GM23338 (cell line): ENCODE measurements at regions not wholly inside any gene's neighbourhood (a gene's known extent, or its start where the extent isn't known, plus 50 kb on each side); places are given as distances from the start of the nearest gene placed in this dataset.

Source experiments
- ATAC-seq: fragments of 200-7000 bp; cut with Tn5 transposase; 3 replicates; pipeline ENCODE4 v1.9.1; 2020
- DNase-seq: peaks from one replicate; pipeline ENCODE4 v3.0.0-alpha.2; 2015; ENCODE audit warnings: low spot score
- H2AFZ ChIP-seq: fragments of 200-600 bp; sonication (generic); 2 replicates; pipeline ENCODE4 v1.8.0; 2016; ENCODE audit warnings: antibody characterized with exemption, mild to moderate bottlenecking, moderate library complexity
- H3F3A ChIP-seq: fragments of 200-600 bp; sonication (generic); replicated peaks from 2 replicates; pipeline ENCODE4 v1.8.0; 2017; ENCODE audit warnings: antibody characterized with exemption, mixed run types, low read depth
- H3K27ac ChIP-seq: fragments of 200-600 bp; sonication (generic); 2 replicates; pipeline ENCODE4 v1.6.1; 2016; ENCODE audit warnings: low read depth
- H3K27me3 ChIP-seq: fragments of 200-600 bp; sonication (generic); 2 replicates; pipeline ENCODE4 v1.8.0; 2016; ENCODE audit warnings: mild to moderate bottlenecking, mixed run types, moderate library complexity; ENCODE audit not compliant: insufficient read depth
- H3K36me3 ChIP-seq: fragments of 200-600 bp; sonication (generic); 2 replicates; pipeline ENCODE4 v1.8.0; 2016; ENCODE audit warnings: mild to moderate bottlenecking; ENCODE audit not compliant: insufficient read depth
- H3K4me1 ChIP-seq: fragments of 200-600 bp; sonication (generic); 2 replicates; pipeline ENCODE4 v1.8.0; 2016; ENCODE audit warnings: mild to moderate bottlenecking, moderate library complexity; ENCODE audit not compliant: insufficient read depth
- H3K4me2 ChIP-seq: fragments of 200-600 bp; sonication (generic); 2 replicates; pipeline ENCODE4 v1.7.1; 2017; ENCODE audit warnings: mixed run types
- H3K4me3 ChIP-seq: fragments of 200-600 bp; sonication (generic); 2 replicates; pipeline ENCODE4 v1.6.1; 2016; ENCODE audit warnings: mixed run types
- H3K79me2 ChIP-seq: fragments of 200-600 bp; sonication (generic); replicated peaks from 2 replicates; pipeline ENCODE4 v1.8.0; 2017; ENCODE audit warnings: mild to moderate bottlenecking; ENCODE audit not compliant: insufficient read depth
- H3K9me2 ChIP-seq: fragments of 200-600 bp; sonication (generic); 2 replicates; pipeline ENCODE4 v1.8.0; 2017; ENCODE audit not compliant: insufficient read depth
- H4K20me1 ChIP-seq: fragments of 200-600 bp; sonication (generic); replicated peaks from 2 replicates; pipeline ENCODE4 v1.8.0; 2017; ENCODE audit warnings: mild to moderate bottlenecking; ENCODE audit not compliant: insufficient read depth
- H3K27ac Mint-ChIP-seq: 2 replicates; pipeline ENCODE4 v1.8.0; 2020; ENCODE audit warnings: inconsistent platforms, mild to moderate bottlenecking, moderate library complexity, mixed read lengths
- H3K27me3 Mint-ChIP-seq: 3 replicates; pipeline ENCODE4 v1.8.0; 2022; ENCODE audit warnings: low read depth, mild to moderate bottlenecking, moderate library complexity, mixed read lengths, inconsistent platforms; ENCODE audit not compliant: insufficient read depth, poor library complexity
- H3K36me3 Mint-ChIP-seq: 3 replicates; pipeline ENCODE4 v1.8.0; 2021; ENCODE audit warnings: low read depth, mild to moderate bottlenecking, inconsistent platforms, moderate library complexity, mixed read lengths
- H3K4me1 Mint-ChIP-seq: 3 replicates; pipeline ENCODE4 v1.8.0; 2020; ENCODE audit warnings: mild to moderate bottlenecking, inconsistent platforms, mixed read lengths
- H3K4me3 Mint-ChIP-seq: 3 replicates; pipeline ENCODE4 v1.8.0; 2021; ENCODE audit warnings: moderate library complexity, mild to moderate bottlenecking, inconsistent platforms, mixed read lengths
- H3K9me3 Mint-ChIP-seq: 3 replicates; pipeline ENCODE4 v1.8.0; 2020; ENCODE audit warnings: moderate library complexity, mild to moderate bottlenecking, inconsistent platforms, mixed read lengths
- CREB1 ChIP-seq: fragments of 250-450 bp; sonication (Bioruptor Pico); IDR thresholded peaks from 2 replicates; pipeline ENCODE4 v1.5.0; 2020; ENCODE audit warnings: low read depth, mild to moderate bottlenecking, moderate library complexity
- ETS1 ChIP-seq: IDR thresholded peaks from 2 replicates; pipeline ENCODE4 v1.6.1; 2016; ENCODE audit warnings: antibody characterized with exemption
- EZH2 ChIP-seq: fragments of 200-600 bp; sonication (generic); IDR thresholded peaks from one replicate; pipeline ENCODE4 v1.8.0; 2017; ENCODE audit warnings: antibody characterized with exemption, mild to moderate bottlenecking, low read depth; ENCODE audit not compliant: unreplicated experiment
- POLR2AphosphoS5 ChIP-seq: IDR thresholded peaks from 2 replicates; pipeline ENCODE4 v1.6.1; 2016; ENCODE audit warnings: antibody characterized with exemption, low read depth
- STAT1 ChIP-seq: IDR thresholded peaks from one replicate; pipeline ENCODE4 v1.6.1; 2016; ENCODE audit warnings: antibody characterized with exemption; ENCODE audit not compliant: unreplicated experiment
- ZNF114 ChIP-seq: fragments of 250-450 bp; sonication (Bioruptor Pico); IDR thresholded peaks from 2 replicates; pipeline ENCODE4 v1.5.0; 2020; ENCODE audit warnings: mild to moderate bottlenecking, moderate library complexity
- ZNF462 ChIP-seq: fragments of 250-450 bp; sonication (Bioruptor Pico); IDR thresholded peaks from 2 replicates; pipeline ENCODE4 v1.5.0; 2020; ENCODE audit warnings: mild to moderate bottlenecking, moderate library complexity

- Histone ChIP-seq H3K9me2 (no peaks in the 10 kb centered on the region), H2AFZ (no peak overlapping the region), H4K20me1 (no peaks in the 10 kb centered on the region), H3K36me3 (no peaks in the 10 kb centered on the region), H3K4me3 (no peak overlapping the region), H3K4me1 (no peaks in the 10 kb centered on the region), H3K79me2 (no peaks in the 10 kb centered on the region), H3K27ac (no peak overlapping the region), H3K4me2 (no peak overlapping the region), H3F3A (no peaks in the 10 kb centered on the region), H3K27me3 (no peaks in the 10 kb centered on the region)
- Mint-ChIP-seq H3K4me1 (no peaks in the 10 kb centered on the region), H3K36me3 (no peaks in the 10 kb centered on the region), H3K9me3 (no peaks in the 10 kb centered on the region), H3K4me3 (no peak overlapping the region), H3K27ac (no peak overlapping the region), H3K27me3 (no peaks in the 10 kb centered on the region)
- TF ChIP-seq POLR2AphosphoS5, result no peak
- TF ChIP-seq EZH2, result no peak
- no peak for TF ChIP-seq ZNF462 (CRISPR knock-in tag)
- TF ChIP-seq CREB1, result no peak
- TF ChIP-seq STAT1, result no peak
- DNase-seq (no peak), ATAC-seq (no peak)
These were observed 1210.7 kb upstream of the PCDH9 start for GRCh38 chr13:68440874-68441273.

- ATAC-seq, result no peak
- no peak overlapping the region for H3K4me2 ChIP-seq
- H3K27ac ChIP-seq, result no peak overlapping the region
- H3K9me2 ChIP-seq, result no peaks in the 10 kb centered on the region
- H3K79me2 ChIP-seq, result no peaks in the 10 kb centered on the region
- Mint-ChIP-seq H3K4me3 (no peak overlapping the region), H3K36me3 (no peaks in the 10 kb centered on the region), H3K9me3 (no peaks in the 10 kb centered on the region), H3K27me3 (no peaks in the 10 kb centered on the region), H3K27ac (no peak overlapping the region), H3K4me1 (no peaks in the 10 kb centered on the region)
- H4K20me1 ChIP-seq, result no peaks in the 10 kb centered on the region
- no peaks in the 10 kb centered on the region for H3F3A ChIP-seq
- H2AFZ ChIP-seq, result no peak overlapping the region
- DNase-seq, result no peak
- no peaks in the 10 kb centered on the region for H3K27me3 ChIP-seq
- H3K36me3 ChIP-seq, result no peaks in the 10 kb centered on the region
- no peak overlapping the region for H3K4me3 ChIP-seq
- no peaks in the 10 kb centered on the region for H3K4me1 ChIP-seq
- TF ChIP-seq ZNF114 (CRISPR knock-in tag) (no peak), ZNF462 (CRISPR knock-in tag) (no peak), ETS1 (no peak)
These were observed 1209.7 kb upstream of the PCDH9 start for GRCh38 chr13:68439817-68440216.
